ENCODE measurements at regions not wholly inside any gene's neighbourhood (a gene's known extent, or its start where the extent isn't known, plus 50 kb on each side); places are given as distances from the start of the nearest gene placed in this dataset.

DNA sequence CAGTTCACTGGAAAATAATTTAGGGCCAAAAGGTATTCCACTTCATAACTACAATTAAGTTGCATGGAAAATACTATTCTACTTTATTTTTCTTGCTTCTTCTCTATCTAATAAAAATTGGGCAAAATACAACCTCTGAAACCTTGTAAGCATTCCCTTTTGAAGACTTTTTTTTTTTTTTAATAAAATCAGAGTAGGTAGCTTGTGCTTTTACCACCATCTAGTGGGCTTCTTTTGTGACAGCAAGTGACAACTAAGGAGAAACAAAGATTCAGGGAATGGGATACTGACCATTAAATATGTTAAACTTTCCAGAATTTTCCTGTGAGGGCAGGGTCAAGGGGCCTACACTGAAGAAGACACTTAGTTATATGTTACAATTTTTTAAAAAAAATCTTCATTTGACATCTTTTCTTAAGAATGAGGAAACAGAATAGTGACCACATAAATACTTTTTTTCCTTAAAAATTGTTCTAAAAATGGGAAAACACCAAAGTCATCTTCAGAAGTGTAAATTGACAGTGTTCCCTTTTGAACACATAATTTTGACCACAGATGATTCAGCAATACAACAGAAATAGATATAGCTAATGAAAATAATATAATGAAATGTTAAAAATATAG is 1183.2 kb upstream of the ACVR2A start:
- DNase-seq = peak; percentile 1
- Histone ChIP-seq H3K27me3 (ENCODE audit: control insufficient read depth, insufficient read depth, low read length) (no peaks in the 10 kb centered on the region), H3K36me3 (replicated peaks; ENCODE audit: control insufficient read depth, insufficient read depth, low read length) (no peaks in the 10 kb centered on the region), H3K4me3 (ENCODE audit: insufficient read depth, low read depth, low read length) (no peak overlapping the region)

GRCh38 chr2:146659976-146660375 is 1184.9 kb upstream of the ACVR2A start:
- H3K4me3 ChIP-seq (ENCODE audit: insufficient read depth, low read depth, low read length) = no peak overlapping the region

GRCh38 chr2:146652311-146652710 is 1192.5 kb upstream of the ACVR2A start:
- H3K4me3 ChIP-seq (ENCODE audit: insufficient read depth, low read depth, low read length) = no peak overlapping the region
- DNase-seq = no peak
- no peaks in the 10 kb centered on the region for H3K27me3 ChIP-seq (ENCODE audit: control insufficient read depth, insufficient read depth, low read length)
- H3K36me3 ChIP-seq (replicated peaks; ENCODE audit: control insufficient read depth, insufficient read depth, low read length) = no peaks in the 10 kb centered on the region

More at GRCh38 chr2:146659976-146660375, 1184.9 kb upstream of the ACVR2A start:
- DNase-seq = no peak
- H3K27me3 ChIP-seq (ENCODE audit: control insufficient read depth, insufficient read depth, low read length) = no peaks in the 10 kb centered on the region
- H3K36me3 ChIP-seq (replicated peaks; ENCODE audit: control insufficient read depth, insufficient read depth, low read length) = no peaks in the 10 kb centered on the region

GRCh38 chr2:146651361-146651760 is 1193.5 kb upstream of the ACVR2A start:
- Histone ChIP-seq H3K27me3 (ENCODE audit: control insufficient read depth, insufficient read depth, low read length) (no peaks in the 10 kb centered on the region), H3K36me3 (replicated peaks; ENCODE audit: control insufficient read depth, insufficient read depth, low read length) (no peaks in the 10 kb centered on the region), H3K4me3 (ENCODE audit: insufficient read depth, low read depth, low read length) (no peak overlapping the region)
- no peak for DNase-seq

DNA sequence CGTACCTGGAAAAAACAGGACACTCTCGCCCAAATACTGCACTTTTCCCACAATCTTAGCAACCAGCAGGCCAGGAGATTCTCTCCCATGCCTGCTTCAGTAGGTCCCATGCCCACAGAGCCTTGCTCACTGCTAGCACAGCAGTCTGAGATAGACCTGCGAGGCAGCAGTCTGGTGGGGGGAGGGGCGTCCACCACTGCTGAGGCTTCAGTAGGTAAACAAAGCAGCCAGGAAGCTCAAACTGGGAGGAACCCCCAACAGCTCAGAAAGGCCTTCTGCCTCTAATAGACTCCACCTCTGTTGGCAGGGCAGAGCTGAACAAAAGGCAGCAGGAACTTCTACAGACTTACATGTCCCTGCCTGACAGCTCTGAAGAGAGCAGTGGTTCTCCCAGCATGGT is 1202.8 kb upstream of the ACVR2A start:
- H3K4me3 ChIP-seq (ENCODE audit: insufficient read depth, low read depth, low read length) = no peak overlapping the region
- no peaks in the 10 kb centered on the region for H3K36me3 ChIP-seq (replicated peaks; ENCODE audit: control insufficient read depth, insufficient read depth, low read length)
- DNase-seq = no peak
- H3K27me3 ChIP-seq (ENCODE audit: control insufficient read depth, insufficient read depth, low read length) = no peaks in the 10 kb centered on the region

DNA sequence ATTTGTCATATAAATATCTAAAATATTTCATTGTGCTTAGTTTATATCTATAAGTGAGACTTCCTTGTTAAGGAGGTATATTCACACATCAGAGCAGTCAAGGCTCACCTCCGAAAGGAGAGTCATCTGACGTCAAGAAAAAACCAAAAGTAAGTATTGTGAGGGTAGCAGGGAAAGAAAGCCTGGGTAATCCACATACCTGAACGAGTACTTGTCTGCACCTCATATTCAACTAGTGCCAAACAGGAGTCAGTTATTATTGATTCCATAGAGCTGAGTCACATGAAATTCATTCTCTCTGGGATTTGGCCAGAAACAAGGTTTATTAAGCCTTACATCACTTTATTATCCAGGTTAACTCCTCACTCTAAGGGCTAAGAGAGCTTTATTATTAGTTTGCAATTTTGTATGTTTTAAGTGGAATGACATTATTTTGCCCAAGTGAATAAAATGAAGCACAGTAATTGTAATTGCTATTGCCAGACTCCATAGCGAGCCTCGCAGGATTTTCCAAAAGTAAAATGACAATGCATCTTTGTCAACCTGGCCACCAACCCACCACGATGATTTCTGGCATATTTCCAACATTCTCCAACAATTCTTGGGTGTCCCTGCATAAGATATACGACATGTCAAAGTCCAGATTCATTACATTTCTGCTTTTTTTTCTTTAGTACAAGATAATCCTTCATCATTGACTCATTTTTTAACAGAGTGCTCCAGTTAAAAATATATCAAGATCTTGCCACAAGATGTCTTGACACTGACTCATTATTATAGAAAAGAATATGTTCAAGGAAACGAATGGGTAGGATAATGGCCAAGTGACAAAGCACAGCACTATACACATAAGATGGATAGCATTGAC is 1210.4 kb upstream of the ACVR2A start:
- DNase-seq = no peak
- H3K36me3 ChIP-seq (replicated peaks; ENCODE audit: control insufficient read depth, insufficient read depth, low read length) = no peaks in the 10 kb centered on the region
- no peak overlapping the region for H3K4me3 ChIP-seq (ENCODE audit: insufficient read depth, low read depth, low read length)
- no peaks in the 10 kb centered on the region for H3K27me3 ChIP-seq (ENCODE audit: control insufficient read depth, insufficient read depth, low read length)

- DNase-seq = no peak
- no peaks in the 10 kb centered on the region for H3K36me3 ChIP-seq (replicated peaks; ENCODE audit: control insufficient read depth, insufficient read depth, low read length)
- H3K4me3 ChIP-seq (ENCODE audit: insufficient read depth, low read depth, low read length) = no peak overlapping the region
- no peaks in the 10 kb centered on the region for H3K27me3 ChIP-seq (ENCODE audit: control insufficient read depth, insufficient read depth, low read length)
Measured at GRCh38 chr2:146633159-146633558, 1211.7 kb upstream of the ACVR2A start.

GRCh38 chr2:146632707-146633106 is 1212.1 kb upstream of the ACVR2A start:
- no peak overlapping the region for H3K4me3 ChIP-seq (ENCODE audit: insufficient read depth, low read depth, low read length)
- no peaks in the 10 kb centered on the region for H3K36me3 ChIP-seq (replicated peaks; ENCODE audit: control insufficient read depth, insufficient read depth, low read length)
- no peaks in the 10 kb centered on the region for H3K27me3 ChIP-seq (ENCODE audit: control insufficient read depth, insufficient read depth, low read length)
- DNase-seq = no peak

DNA sequence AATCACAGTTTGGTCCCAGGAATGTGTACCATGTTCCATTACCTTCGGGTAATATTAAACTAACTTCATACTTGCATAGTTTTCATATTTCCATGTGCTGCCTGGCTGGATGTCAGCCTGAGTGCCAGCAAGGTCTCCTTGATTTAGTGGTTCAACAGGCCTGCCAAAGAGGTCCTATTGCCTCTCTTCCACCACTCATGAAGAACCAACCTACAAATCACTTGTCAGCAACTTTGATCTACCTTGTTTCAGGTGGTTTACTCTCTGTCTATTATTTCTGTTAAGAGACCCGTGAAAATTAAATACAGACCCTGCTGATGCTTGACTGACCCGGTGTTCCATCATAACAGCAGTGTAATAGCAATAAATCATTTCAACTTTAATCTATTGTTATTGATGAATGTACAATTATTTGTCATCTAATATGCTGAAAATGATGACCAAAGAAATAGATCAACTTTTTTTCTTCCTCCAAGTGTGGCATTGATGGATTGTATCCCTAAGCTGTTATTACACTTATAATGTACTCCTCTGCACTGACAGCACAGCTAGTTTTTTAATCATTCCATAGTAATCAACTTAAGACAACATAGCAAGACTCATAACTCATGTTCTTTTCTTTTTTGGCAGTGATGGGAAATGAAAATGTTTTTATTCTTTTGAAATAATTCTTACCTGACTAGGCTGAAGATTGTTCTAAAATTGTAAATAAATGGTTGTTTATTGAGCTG is 1220.2 kb upstream of the ACVR2A start:
- DNase-seq = no peak
- no peak overlapping the region for H3K4me3 ChIP-seq (ENCODE audit: insufficient read depth, low read depth, low read length)
- no peaks in the 10 kb centered on the region for H3K27me3 ChIP-seq (ENCODE audit: control insufficient read depth, insufficient read depth, low read length)
- H3K36me3 ChIP-seq (replicated peaks; ENCODE audit: control insufficient read depth, insufficient read depth, low read length) = no peaks in the 10 kb centered on the region

GRCh38 chr2:146623771-146624170 is 1221.1 kb upstream of the ACVR2A start:
- no peak for DNase-seq
- no peak overlapping the region for H3K4me3 ChIP-seq (ENCODE audit: insufficient read depth, low read depth, low read length)
- H3K27me3 ChIP-seq (ENCODE audit: control insufficient read depth, insufficient read depth, low read length) = no peaks in the 10 kb centered on the region
- H3K36me3 ChIP-seq (replicated peaks; ENCODE audit: control insufficient read depth, insufficient read depth, low read length) = no peaks in the 10 kb centered on the region

- Histone ChIP-seq H3K27me3 (ENCODE audit: control insufficient read depth, insufficient read depth, low read length) (no peaks in the 10 kb centered on the region), H3K36me3 (replicated peaks; ENCODE audit: control insufficient read depth, insufficient read depth, low read length) (no peaks in the 10 kb centered on the region), H3K4me3 (ENCODE audit: insufficient read depth, low read depth, low read length) (no peak overlapping the region)
- DNase-seq = no peak
Measured at GRCh38 chr2:146621656-146622055, 1223.2 kb upstream of the ACVR2A start.

DNA sequence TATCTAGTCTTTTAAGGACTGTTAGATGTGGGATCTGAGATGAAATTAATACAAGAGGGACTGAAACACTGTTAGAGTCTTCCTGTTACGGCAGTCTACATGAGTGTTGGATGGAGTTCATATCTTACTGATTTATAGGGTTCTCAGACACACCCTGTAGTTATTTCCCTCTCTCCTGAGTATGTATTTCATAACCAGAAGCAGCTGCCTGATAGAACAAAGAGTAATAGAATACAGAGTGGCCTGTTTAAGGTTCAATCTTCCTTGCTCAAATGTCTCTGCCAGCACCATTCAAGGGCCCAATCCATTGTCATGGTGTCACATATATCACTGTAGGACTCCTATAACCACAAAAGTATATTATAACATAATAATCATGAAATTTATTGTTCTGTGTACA is 1229.1 kb upstream of the ACVR2A start:
- Histone ChIP-seq H3K36me3 (replicated peaks; ENCODE audit: control insufficient read depth, insufficient read depth, low read length) (no peaks in the 10 kb centered on the region), H3K4me3 (ENCODE audit: insufficient read depth, low read depth, low read length) (no peak overlapping the region), H3K27me3 (ENCODE audit: control insufficient read depth, insufficient read depth, low read length) (no peaks in the 10 kb centered on the region)
- no peak for DNase-seq

DNA sequence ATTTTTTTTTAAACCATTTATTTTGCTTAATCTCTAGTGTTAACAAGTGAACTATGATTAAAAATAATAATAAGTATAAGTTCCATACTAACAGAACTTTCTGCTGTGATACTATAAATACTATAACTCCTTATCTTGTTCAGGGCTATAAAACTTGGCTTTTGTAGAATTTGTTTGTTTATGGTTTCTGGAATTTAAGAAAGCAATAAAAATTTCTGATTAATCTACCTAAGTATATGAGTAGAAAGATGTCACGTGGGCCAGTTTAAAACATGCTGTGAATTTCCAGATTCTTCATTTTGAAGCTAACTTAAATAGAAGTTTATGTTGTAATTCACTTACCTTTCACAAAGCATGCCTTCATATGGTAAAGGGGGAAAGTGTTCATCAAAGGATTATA is 1236.3 kb upstream of the ACVR2A start:
- DNase-seq = no peak
- H3K27me3 ChIP-seq (ENCODE audit: control insufficient read depth, insufficient read depth, low read length) = no peaks in the 10 kb centered on the region
- no peaks in the 10 kb centered on the region for H3K36me3 ChIP-seq (replicated peaks; ENCODE audit: control insufficient read depth, insufficient read depth, low read length)
- H3K4me3 ChIP-seq (ENCODE audit: insufficient read depth, low read depth, low read length) = no peak overlapping the region

- no peak for DNase-seq
- no peaks in the 10 kb centered on the region for H3K36me3 ChIP-seq (replicated peaks; ENCODE audit: control insufficient read depth, insufficient read depth, low read length)
- no peak overlapping the region for H3K4me3 ChIP-seq (ENCODE audit: insufficient read depth, low read depth, low read length)
- H3K27me3 ChIP-seq (ENCODE audit: control insufficient read depth, insufficient read depth, low read length) = no peaks in the 10 kb centered on the region
Measured at GRCh38 chr2:146604521-146604920, 1240.3 kb upstream of the ACVR2A start.

DNA sequence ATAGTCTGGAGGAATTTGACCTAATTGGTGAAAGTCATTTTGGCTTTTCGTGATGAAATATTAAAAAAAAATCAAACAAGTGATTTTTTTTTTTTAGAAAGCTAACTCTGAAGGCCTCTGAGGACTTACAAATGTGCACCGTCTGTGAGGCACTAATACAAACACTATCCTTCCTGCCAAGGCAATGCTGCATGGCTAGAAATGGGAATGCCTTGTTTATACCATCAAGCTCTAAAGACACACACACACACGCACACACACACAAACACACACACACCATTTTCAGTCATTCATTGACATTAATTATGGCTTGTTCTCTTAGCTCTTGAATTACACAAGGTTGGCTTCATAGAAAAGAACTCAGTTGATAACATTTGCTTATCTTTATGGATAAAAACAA is 1242.0 kb upstream of the ACVR2A start:
- no peaks in the 10 kb centered on the region for H3K27me3 ChIP-seq (ENCODE audit: control insufficient read depth, insufficient read depth, low read length)
- no peaks in the 10 kb centered on the region for H3K36me3 ChIP-seq (replicated peaks; ENCODE audit: control insufficient read depth, insufficient read depth, low read length)
- no peak overlapping the region for H3K4me3 ChIP-seq (ENCODE audit: insufficient read depth, low read depth, low read length)
- DNase-seq = no peak

All from H7 (cell line).